ENCODE measurements at regions not wholly inside any gene's neighbourhood (a gene's known extent, or its start where the extent isn't known, plus 50 kb on each side); places are given as distances from the start of the nearest gene placed in this dataset.

DNA sequence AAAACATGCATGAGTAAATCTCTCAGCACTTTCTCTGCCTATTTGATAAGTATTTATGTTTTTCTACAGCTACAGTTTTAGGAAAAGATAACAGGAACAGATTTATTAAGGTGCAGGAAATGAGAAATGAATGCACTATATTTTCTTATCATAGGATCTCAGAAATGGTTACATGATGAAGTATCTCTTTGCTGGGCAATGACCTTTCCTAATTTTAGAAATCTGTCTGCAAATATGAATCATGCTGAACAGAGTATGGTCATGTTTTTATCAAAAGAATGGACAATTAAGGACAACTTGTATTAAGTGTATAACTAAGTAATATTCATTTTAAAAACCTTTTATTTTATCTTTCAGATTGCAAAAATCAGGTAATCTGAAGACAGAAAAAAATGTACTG, 53.8 kb upstream of the SPPL2A start:
- TF ChIP-seq, protein P1, sequence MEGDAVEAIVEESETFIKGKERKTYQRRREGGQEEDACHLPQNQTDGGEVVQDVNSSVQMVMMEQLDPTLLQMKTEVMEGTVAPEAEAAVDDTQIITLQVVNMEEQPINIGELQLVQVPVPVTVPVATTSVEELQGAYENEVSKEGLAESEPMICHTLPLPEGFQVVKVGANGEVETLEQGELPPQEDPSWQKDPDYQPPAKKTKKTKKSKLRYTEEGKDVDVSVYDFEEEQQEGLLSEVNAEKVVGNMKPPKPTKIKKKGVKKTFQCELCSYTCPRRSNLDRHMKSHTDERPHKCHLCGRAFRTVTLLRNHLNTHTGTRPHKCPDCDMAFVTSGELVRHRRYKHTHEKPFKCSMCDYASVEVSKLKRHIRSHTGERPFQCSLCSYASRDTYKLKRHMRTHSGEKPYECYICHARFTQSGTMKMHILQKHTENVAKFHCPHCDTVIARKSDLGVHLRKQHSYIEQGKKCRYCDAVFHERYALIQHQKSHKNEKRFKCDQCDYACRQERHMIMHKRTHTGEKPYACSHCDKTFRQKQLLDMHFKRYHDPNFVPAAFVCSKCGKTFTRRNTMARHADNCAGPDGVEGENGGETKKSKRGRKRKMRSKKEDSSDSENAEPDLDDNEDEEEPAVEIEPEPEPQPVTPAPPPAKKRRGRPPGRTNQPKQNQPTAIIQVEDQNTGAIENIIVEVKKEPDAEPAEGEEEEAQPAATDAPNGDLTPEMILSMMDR (IDR thresholded peaks at IDR 0.05), result no peak
- no peak for TF ChIP-seq ZFX (IDR thresholded peaks at IDR 0.05; ENCODE audit: borderline replicate concordance)
- no peak overlapping the region for H3K27ac ChIP-seq

DNA sequence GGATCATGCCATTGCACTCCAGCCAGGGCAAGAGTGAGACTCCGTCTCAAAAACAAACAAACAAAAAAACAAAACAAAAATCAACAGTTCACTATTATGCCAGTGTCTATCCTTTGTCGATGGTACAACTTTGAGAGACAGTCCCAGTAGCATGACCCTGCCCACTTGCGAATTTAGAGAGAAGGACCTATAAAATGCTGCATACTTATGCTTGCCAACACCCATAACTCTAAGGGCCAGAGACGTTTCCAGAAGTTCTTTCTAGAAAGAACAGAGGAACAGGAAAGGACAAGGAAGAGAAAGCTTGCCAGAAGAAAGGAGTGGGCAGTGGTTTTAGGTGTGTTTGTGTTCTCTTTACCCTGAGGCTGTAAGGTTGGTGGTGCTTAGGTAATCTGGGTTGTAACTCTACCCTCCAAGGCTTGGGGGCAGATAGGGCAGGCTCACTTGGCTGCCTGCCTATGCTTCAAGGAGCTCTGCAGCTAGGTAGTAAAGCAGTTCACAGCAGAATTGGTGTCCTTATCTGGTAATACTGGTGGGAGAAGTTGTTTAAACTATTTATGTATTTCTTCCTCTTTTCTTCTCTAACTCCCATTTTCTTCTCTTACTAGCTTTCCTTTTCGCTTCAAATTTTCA, 50.6 kb upstream of the SPPL2A start:
- TF ChIP-seq, protein P1 (IDR thresholded peaks at IDR 0.05), result no peak
- TF ChIP-seq ZFX (IDR thresholded peaks at IDR 0.05; ENCODE audit: borderline replicate concordance), result no peak
- H3K27ac ChIP-seq, result peak overlapping the region; percentile 65

Data from 22Rv1 (cell line).